GM21717 (cell line): ENCODE measurements at regions not wholly inside any gene's neighbourhood (a gene's known extent, or its start where the extent isn't known, plus 50 kb on each side); places are given as distances from the start of the nearest gene placed in this dataset.
A peak's percentile ranks its signal among the peaks of the same experiment; 100 is the strongest.

ENCODE experiments used
- ATAC-seq: cut with Tn5 transposase; IDR thresholded peaks from one replicate; pipeline ENCODE4 v1.9.1; 2021; ENCODE audit warnings: mild to moderate bottlenecking, moderate library complexity; ENCODE audit not compliant: unreplicated experiment

DNA sequence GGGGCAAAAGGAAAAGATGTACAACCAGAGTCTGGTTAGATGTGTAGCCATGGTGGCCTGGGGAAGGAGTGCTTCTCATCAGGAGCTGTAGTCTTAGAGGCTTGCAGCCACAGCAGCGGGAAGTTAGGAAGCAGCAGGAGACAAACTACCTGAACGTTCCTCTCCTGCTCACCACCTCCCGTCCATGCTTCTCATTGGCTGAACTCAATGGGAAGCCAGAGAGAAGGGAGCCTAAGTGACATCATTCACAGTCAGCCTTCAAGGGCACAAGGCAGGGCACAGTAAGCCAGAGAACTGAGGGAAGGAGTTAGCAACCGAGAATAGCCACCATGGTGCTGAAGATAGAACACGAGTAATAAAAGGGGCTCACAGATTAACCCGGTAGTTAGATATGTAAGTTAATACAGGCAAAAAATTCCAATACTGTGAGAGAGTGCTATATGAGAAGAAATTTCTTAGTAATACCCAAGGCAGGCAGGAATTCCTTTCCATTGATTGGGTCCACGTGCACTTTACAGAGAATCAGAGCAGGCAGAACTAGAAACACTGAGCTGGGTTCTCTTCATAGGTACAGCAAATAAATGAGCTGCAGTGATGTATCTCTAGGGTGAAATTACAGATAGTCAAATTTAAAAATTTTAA, 391.5 kb upstream of the DACH1 start:
- no peak for ATAC-seq

DNA sequence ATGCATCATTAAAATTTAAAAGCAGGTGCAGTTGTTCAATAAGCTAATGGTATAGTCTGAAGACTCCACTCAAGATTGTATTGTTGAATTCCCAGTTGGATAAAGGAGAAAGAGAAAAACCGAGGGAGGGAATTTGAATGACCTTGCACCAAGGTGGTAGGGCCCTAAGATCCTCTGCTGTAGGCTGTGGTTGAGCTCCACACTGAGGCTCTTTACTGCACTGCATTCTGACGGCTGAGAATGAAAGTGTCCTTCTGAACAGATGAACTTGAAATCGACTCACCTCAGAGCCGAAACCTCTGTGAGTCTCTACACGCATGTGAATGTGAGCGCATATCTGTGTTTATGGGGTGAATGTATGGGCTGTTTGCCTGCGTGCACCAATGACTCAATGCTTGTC, 388.9 kb upstream of the DACH1 start:
- no peak for ATAC-seq

DNA sequence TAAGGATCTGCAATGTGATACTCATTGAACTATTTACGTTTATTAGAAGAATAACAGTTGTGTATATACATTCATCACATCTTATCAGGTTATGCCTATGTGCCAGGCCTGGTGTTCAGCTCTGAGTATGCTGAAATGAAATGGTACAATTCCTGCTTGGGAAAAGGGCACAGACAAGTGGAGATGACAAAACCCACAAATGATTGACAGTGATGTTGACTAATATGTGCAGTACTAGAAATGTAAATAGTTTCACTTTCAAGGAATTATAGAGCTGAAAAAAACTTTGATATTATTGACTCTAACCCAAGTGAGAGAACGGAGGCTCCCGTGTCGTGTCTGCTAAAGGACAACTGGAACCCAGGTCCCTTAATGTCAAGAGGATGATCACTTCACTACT, 386.8 kb upstream of the DACH1 start:
- ATAC-seq = no peak

DNA sequence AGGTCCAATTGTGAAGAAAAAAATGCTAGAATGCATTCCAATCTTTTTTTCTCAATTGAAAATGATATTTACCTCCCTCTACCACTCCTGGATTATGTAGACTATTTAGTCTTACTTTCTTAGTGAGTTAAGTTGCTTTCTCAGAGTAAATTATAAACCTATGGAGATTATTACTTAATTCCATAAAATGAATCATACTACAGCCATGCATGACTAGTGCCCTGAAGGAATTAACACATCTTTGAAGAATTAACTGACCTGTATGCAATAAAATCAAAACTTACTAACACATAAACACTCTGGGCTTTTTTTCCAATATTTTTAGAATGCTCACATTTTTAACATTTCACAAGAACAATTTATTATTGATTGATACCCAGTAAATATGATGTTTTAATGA, 379.4 kb upstream of the DACH1 start:
- no peak for ATAC-seq

DNA sequence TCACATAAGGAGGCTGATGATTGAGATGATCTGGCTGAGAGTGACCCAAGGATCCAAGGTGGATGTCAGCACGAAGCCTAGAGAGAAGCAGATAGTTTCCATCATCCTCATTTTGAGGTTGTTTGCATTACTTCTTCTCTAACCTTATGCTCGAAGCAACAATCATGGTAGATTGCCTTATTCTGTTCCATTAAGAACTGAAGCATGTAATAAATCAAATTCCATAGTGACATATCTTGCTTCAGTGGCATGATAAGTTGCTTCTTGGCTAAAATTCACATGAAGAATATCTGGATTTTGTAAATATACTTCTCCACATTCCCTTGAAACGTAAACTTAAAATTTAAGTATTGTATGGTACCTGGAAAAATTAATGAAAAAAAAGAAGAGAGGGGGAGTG, 377.8 kb upstream of the DACH1 start:
- ATAC-seq = no peak

DNA sequence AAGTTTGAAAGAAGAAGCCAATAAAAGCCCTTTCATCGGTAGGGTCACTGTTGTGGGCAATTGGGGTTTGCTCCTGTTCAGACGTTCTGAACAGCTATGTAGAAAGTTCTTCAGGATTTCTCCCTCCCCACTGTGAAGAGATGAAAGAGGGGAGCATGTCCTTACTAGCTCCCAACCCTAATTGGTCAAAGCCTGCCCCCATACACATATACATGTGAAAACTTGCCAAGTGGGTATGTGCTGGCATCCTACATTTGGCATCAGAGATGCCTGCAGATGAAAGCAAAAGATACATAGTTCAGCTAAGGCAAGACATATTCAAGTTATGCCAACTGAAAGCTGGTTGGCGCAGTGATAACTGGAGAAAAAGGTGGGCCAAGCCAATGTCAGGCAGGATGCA, 363.1 kb upstream of the DACH1 start:
- no peak for ATAC-seq

DNA sequence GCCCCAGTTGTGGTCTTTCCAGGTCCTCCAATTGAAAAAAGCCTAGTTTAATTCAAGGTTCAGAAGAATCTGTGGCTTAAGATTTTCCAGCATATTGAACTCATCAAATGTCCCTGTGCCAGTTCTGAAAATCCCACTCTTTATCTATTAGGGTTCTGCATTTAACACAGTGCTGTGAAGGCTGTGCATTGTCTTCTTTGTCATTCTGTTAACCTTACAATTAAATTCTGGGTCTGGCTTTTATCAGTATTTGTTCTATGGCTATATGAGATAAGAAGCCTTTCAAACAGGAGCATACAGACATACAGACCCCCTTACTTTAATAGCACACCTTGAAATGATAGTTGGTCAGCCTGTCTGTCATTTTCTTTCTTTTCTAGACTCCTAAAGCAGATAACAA, 362.1 kb upstream of the DACH1 start:
- no peak for ATAC-seq

DNA sequence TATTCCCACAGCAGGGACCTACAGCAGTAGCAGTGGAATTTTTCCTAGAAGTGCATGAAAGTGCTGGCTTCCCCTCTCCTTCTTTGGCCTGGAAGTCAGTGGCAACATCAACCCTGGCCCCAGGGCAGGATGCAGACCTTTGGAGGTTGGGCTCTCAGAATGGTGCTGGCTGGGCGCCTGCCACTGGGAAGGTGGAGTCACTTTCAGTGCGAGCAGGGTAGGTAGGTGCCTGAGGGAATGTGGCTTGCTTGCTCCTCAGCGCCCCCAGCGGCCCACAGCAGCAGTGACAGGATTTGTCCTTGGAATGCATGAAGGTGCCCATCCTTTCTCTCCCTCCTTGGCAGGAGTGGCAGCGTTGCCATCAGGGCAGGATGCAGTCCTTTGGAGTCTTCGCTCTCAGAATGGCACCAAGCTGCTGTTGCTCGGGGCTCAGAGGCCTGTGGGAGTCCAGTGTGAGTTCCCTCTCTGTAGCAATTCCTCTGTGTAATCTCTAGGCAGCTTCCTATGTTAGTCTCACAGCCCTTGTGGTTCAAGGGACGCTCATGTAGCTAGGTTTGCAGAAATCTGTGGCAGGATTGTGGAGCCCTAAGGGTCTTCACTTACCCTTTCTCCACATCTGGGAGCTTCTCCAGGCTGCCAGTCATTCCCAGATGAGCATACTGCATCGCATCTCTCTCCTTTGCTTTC, 354.4 kb upstream of the DACH1 start:
- ATAC-seq = peak; percentile 43

DNA sequence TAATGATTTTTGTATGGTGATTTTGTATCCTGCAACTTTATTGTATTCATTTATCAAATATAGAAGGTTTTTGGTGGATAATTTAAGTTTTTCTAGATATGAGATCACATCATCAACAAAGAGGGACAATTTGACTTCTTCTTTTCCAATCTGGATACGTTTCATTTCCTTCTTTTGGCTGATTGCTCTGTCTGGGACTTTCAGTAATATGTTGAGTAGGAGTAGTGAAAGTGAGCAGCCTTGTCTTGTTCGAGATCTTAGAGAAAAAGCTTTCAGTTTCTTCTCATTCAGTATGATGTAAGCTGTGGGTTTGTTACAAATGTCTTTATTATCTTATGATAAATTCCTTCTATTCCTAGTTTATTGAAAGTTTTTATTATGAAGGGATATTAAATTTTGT, 352.0 kb upstream of the DACH1 start:
- ATAC-seq = peak; percentile 97

DNA sequence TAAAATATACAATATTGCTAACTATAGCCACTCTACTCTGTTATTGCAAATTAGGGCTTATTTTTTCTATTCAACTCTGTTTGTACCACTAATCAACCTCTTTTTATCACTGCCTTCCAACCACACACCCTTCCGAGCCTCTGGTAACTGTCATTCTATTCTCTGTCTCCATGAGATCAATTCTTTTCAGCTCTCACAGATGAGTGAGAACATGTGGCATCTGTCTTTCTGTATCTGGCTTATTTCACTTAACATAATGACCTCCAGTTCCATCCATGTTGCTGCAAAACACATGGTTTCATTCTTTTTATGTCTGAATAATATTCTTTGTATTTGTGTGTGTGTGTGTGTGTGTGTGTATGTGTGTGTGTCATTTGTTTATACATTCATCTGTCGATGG, 350.1 kb upstream of the DACH1 start:
- ATAC-seq = no peak

DNA sequence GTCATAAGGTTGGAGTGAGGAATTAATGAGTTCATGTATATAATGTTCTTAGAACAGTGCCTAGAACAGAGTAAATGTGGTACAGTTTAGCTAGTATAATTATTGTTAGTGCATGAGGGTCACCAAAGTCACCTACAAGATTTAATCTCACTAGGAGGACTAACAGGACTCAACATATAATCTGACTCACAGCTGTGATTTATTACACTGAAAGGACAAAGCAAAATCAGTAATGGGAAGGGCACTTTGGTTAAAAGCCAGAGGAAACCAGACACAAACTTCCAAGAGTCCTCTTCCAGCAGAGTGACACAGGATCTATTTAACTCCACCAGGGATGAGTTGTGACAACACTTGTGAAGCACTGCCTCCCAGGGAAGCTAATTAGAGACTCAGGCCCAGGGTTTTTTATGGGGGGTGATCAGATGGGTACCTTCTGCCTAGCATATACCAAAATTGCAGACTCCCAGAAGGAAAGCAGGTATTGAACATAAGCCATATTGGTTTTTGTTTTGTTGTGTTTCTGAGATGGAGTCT, 341.2 kb upstream of the DACH1 start:
- ATAC-seq = no peak

DNA sequence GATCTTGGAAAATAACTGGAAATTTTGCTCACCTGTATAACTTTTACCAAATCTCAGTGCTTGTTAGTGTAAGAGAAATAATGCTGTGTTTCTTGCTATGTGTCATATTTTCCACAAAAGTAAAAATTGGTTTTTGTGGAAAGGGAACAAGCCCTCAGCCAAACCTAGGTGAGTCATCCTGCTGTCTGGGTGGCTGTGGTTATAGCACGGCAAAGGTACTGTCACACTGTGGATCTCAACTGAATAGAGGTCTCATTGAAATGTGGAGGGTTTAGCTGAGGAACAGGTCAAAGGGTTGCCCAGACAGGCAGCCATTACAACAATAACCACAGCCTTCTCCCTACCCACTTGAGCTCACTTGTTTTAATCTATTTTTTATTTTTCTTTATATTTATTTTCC, 338.8 kb upstream of the DACH1 start:
- ATAC-seq = no peak

DNA sequence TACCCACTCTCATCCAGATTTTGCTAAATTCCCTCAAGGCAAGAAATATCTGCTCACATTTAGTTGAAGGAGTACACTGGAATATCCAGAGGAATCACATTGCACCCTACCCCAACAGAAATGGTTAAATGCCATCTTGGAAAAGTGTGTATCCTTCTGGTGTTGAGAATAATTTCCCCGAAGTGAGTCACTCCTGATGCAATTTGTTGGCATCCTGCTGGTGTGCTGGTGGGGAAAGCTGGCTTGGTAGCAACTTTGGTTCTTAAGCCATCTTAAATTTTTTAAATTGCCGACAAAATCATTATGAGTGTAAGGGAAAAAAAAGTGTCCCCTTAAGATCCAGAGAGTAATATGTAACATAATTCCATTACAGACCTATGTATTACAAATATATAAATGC, 337.3 kb upstream of the DACH1 start:
- ATAC-seq = no peak

DNA sequence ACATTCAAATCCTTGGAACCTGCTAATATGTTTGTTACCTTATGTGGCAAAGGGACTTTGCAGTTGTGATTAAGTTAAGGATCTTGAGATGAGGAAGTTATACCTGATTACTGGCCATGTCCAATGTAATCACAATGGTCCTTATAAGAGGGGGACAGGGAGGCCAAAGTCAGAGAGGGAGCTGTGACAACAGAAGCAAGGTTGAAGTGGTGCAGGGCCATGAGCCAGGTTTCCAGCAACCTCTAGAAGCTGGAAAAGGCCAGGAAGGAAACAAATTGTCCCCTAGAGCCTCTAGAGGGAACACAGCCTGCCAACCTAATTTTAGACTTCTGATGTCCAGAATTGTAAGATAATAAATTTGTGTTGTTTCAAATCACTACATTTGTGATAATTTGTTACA, 334.7 kb upstream of the DACH1 start:
- no peak for ATAC-seq

DNA sequence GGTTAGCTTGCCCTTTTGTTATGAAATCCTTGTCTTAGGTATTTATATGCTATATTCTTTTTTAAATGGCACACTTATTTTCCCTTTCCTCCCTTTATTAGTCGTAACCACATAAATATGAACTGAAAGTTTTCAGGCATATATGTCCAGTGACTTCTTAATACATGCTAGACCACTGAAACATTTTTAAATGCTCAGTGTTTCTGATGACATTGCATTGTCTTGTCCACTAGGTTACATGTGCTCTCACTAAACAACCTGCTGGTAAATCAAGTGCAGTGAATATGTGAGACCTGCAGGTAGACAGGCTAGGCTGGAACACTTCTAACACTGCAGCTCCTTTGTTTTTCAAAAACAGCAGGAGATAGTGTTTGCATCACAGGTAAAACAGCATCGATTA, 332.6 kb upstream of the DACH1 start:
- ATAC-seq = no peak

DNA sequence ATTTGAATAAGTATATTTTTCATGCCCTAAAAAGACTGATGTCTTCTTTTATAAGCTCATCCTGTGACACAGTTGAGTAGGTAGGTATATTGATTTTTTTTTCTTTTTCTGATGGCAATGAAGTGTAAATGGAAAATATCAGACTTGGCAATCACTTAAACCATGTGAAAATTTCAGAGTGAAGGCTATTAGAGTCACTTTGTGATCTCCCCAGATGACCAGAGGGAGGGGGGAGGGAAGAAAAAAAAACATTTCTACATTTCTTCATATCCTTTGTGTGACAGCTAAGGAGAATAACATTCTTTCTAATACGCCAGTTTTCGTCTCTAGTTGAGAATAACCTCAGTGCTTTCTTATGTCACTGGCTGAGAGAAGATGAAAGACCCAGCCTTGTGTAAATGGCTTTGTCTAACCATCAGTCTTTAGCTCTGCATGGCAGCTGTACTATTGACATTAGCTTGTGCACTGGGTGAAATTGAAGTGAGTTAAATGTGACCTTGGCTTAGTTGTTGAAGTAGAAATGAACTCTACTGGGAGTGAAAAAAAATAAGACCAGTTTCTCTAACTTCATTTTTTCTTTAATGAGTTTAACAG, 332.1 kb upstream of the DACH1 start:
- ATAC-seq = no peak

DNA sequence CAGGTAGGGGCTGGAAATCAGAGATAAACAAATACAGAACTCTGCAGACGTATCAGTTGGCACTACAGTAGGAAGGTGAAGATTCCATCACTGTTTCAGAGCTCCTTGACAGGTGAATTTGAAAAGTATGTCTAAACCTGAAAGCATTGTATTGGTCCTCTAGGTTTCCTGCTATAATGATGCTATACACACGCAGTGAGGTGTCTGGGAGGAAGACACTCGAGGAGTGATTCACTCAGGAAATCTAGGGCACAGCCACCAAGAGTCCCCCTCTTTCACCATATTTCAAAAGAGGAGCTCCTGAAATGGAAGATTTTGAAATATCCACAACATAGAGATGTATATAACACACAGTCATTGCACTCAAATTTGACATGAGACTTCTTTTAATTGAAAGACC, 331.0 kb upstream of the DACH1 start:
- ATAC-seq = no peak

DNA sequence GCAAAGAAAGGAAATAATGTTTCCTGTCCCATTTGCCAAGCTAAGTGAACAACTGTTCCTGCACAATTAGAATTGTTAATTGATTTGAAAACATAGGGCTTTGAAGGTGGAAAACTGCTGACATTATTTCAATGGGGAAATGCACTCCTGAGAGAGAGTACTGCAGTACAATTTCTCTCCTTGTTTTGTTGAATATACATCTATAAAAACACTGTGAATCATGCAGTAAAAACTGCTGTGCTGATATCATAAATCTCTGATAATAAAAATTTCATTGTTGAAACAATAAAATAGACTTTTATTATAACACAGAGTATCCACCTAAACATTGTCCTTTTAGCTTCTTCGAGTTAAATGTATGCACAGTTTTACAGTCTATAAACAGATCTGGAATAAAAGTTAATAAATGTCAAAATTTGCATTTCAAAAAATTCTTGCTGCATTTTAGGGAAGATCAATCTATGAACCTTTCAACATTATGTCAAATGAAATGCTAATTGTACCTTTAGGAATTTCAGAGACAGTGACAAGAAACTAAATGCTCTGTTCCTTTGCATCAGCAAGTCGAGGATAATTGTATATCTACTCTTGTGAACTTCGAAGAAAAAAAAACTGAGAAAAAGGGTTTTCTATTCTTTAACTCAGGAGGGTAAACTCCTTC, 328.2 kb upstream of the DACH1 start:
- no peak for ATAC-seq

DNA sequence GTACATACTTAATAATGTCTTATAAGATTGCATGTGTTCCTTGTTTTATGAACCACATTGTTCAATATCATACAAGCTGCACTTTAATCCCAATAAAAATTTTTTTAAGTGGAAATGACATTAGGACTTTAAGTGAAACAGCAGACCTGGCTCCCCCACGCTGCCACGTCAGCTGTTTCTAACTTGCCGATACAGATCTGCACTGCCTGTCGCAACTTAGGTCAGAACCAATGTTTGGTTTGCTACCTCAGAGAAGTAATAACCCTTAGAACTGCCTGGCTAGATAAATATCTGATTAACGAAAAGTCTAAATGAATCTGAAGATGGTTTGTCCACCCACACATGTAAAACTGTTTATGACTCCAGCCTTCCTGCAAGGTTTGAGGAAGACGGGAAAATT, 327.5 kb upstream of the DACH1 start:
- no peak for ATAC-seq

DNA sequence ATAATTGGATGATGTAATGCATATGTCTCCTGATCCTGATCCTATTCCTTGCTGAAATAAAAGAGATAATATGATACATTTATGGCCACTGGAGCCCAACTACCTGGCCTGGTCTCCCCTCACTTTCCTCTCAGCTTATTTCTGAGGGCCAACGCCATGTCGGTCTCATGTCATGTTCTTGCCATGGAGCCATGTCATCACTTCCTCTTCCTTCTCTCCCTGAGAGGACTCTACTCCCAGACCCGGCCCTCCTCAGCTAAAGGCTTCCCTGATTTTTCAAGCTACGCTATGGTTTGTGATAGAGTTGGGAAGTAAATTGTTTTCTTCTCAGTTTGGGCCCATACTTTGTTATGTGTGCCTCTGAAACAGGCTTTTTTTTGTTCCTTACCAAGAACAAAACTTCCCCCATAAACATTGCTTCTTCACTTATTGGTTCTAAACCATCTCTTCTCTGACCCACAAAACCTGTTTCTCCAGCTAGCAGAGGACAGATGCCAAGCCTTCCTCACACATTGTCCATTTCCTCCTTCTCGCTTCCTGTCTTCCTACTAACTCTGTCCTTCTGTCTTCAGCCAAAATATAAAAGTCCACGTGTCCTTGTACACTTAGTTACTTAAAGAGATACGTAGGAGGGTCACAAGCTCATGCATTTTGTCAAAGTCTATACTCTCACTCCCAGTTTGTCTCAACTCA, 319.9 kb upstream of the DACH1 start:
- ATAC-seq = no peak

DNA sequence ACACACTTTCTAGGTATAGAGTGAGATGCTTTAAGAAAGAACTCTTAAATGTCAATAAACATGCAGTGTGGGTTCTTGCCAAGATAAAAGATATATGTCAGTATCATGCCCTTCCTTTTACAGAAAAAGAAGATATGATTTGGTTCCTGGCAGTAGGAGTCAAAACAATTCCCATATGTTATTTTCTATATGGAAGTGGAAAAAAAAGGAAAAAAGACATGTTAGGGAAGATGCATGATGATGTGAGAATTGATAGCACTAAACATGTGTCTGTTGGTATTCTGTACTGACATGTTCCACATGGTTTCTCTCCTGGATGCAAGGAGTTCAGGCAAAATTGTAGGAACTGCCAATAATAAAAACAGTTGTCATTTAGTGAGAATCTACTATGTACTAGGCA, 318.8 kb upstream of the DACH1 start:
- ATAC-seq = no peak
